Tibial nerve (tissue), 4 donors: ENCODE measurements at regions not wholly inside any gene's neighbourhood (a gene's known extent, or its start where the extent isn't known, plus 50 kb on each side); places are given as distances from the start of the nearest gene placed in this dataset.

Source experiments
- CTCF ChIP-seq, 5 experiments: fragments of 200-600 bp in 3 of 5; fragments of 450-650 bp in 2 of 5; sonication (generic) in 3 of 5; IDR thresholded peaks; one replicate each; pipeline ENCODE4 v1.5.1; 2016 to 2019; ENCODE audit warnings: antibody characterized with exemption in 5 of 5, mild to moderate bottlenecking in 3 of 5, moderate library complexity in 2 of 5
- EP300 ChIP-seq, 2 donors: sonication (generic); formaldehyde crosslinking; IDR thresholded peaks; one replicate each; pipeline ENCODE4 v1.6.1; 2017; ENCODE audit warnings: antibody characterized with exemption in 2 of 2, mild to moderate bottlenecking in 1 of 2

DNA sequence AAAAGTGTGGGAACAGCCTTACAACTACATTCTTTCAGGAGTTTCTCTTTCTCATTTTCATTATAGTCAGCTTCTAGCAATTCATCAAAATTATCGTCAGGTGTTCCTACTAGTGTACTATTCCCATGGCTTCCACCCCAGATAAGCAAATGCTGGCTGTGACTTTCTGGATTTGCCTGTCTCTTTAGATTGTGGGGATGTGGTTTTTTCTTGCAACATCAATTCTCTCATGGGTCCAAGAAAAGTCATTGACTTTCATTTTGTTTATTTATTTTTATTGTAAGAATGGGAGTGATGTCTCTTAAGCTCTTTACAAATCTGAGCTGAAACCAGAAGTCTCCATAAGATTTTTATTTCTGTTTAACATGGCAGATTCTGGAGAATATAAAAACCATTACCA lies 349.7 kb upstream of the SEMA3C start:
- TF ChIP-seq CTCF (IDR thresholded peaks at IDR 0.05): no peak
- TF ChIP-seq EP300 (IDR thresholded peaks at IDR 0.05): no peak
